ENCODE measurements at regions not wholly inside any gene's neighbourhood (a gene's known extent, or its start where the extent isn't known, plus 50 kb on each side); places are given as distances from the start of the nearest gene placed in this dataset.

GRCh38 chr4:19693936-19694570, 557.7 kb upstream of the SLIT2 start:
- H3K4me3 Mint-ChIP-seq = no peak overlapping the region
- no peak for DNase-seq
- H3K36me3 Mint-ChIP-seq (ENCODE audit: low read depth) = peaks cover 6% of the 10 kb centered on the region
- H3K27ac Mint-ChIP-seq = peak overlapping the region; percentile 13
- peaks cover 37% of the 10 kb centered on the region for H3K4me1 Mint-ChIP-seq (ENCODE audit: low read depth)
- H3K27me3 Mint-ChIP-seq (ENCODE audit: insufficient read depth) = no peaks in the 10 kb centered on the region
- no peak for TF ChIP-seq CTCF (IDR thresholded peaks at IDR 0.05)
- peaks cover 5% of the 10 kb centered on the region; the same call in 1 of the 2 replicates for H3K9me3 Mint-ChIP-seq

- H3K27me3 Mint-ChIP-seq (ENCODE audit: insufficient read depth) = no peaks in the 10 kb centered on the region
- H3K9me3 Mint-ChIP-seq = no peaks in the 10 kb centered on the region
- H3K27ac Mint-ChIP-seq = peak overlapping the region; percentile 67
- peaks cover 47% of the 10 kb centered on the region for H3K4me1 Mint-ChIP-seq (ENCODE audit: low read depth)
- peak overlapping the region; percentile 70 for H3K4me3 Mint-ChIP-seq
- no peaks in the 10 kb centered on the region for H3K36me3 Mint-ChIP-seq (ENCODE audit: low read depth)
- TF ChIP-seq CTCF (IDR thresholded peaks at IDR 0.05) = no peak
- peak; percentile 85 for DNase-seq
These were observed 562.2 kb upstream of the SLIT2 start for GRCh38 chr4:19689511-19689910.

GRCh38 chr4:19686456-19686855, 565.2 kb upstream of the SLIT2 start:
- H3K4me3 Mint-ChIP-seq = no peak overlapping the region
- H3K27ac Mint-ChIP-seq = no peak overlapping the region
- TF ChIP-seq CTCF (IDR thresholded peaks at IDR 0.05) = no peak
- no peaks in the 10 kb centered on the region for H3K36me3 Mint-ChIP-seq (ENCODE audit: low read depth)
- no peak for DNase-seq
- H3K27me3 Mint-ChIP-seq (ENCODE audit: insufficient read depth) = no peaks in the 10 kb centered on the region
- peaks cover 45% of the 10 kb centered on the region for H3K4me1 Mint-ChIP-seq (ENCODE audit: low read depth)
- no peaks in the 10 kb centered on the region for H3K9me3 Mint-ChIP-seq

GRCh38 chr4:19684084-19684483, 567.6 kb upstream of the SLIT2 start:
- no peak for DNase-seq
- Mint-ChIP-seq H3K9me3 (no peaks in the 10 kb centered on the region), H3K36me3 (ENCODE audit: low read depth) (no peaks in the 10 kb centered on the region), H3K27me3 (ENCODE audit: insufficient read depth) (no peaks in the 10 kb centered on the region), H3K4me3 (no peak overlapping the region), H3K4me1 (ENCODE audit: low read depth) (peaks cover 29% of the 10 kb centered on the region), H3K27ac (no peak overlapping the region)
- TF ChIP-seq CTCF (IDR thresholded peaks at IDR 0.05) = no peak

GRCh38 chr4:19683426-19683825, 568.3 kb upstream of the SLIT2 start:
- Mint-ChIP-seq H3K9me3 (no peaks in the 10 kb centered on the region), H3K27ac (no peak overlapping the region), H3K36me3 (ENCODE audit: low read depth) (no peaks in the 10 kb centered on the region), H3K4me1 (ENCODE audit: low read depth) (peaks cover 25% of the 10 kb centered on the region), H3K27me3 (ENCODE audit: insufficient read depth) (no peaks in the 10 kb centered on the region), H3K4me3 (no peak overlapping the region)
- no peak for DNase-seq
- TF ChIP-seq CTCF (IDR thresholded peaks at IDR 0.05) = no peak
